ENCODE measurements at regions not wholly inside any gene's neighbourhood (a gene's known extent, or its start where the extent isn't known, plus 50 kb on each side); places are given as distances from the start of the nearest gene placed in this dataset.

- TF ChIP-seq, protein P1, sequence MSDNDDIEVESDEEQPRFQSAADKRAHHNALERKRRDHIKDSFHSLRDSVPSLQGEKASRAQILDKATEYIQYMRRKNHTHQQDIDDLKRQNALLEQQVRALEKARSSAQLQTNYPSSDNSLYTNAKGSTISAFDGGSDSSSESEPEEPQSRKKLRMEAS (IDR thresholded peaks at IDR 0.05) = no peak
- no peak for TF ChIP-seq CEBPB (IDR thresholded peaks at IDR 0.05)
- no peak for TF ChIP-seq RAD21 (IDR thresholded peaks at IDR 0.05; ENCODE audit: low read depth)
- no peak for TF ChIP-seq TCF12 (IDR thresholded peaks at IDR 0.05; ENCODE audit: low read depth)
- no peak for TF ChIP-seq YY1 (IDR thresholded peaks at IDR 0.05; ENCODE audit: low read depth)
- TF ChIP-seq, protein P2, sequence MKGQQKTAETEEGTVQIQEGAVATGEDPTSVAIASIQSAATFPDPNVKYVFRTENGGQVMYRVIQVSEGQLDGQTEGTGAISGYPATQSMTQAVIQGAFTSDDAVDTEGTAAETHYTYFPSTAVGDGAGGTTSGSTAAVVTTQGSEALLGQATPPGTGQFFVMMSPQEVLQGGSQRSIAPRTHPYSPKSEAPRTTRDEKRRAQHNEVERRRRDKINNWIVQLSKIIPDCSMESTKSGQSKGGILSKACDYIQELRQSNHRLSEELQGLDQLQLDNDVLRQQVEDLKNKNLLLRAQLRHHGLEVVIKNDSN (IDR thresholded peaks at IDR 0.05) = no peak
- no peak for TF ChIP-seq EP300 (IDR thresholded peaks at IDR 0.05; ENCODE audit: borderline replicate concordance)
Measured at GRCh38 chr16:17983114-17983513, 353.4 kb downstream of the NPIPA8 start.

DNA sequence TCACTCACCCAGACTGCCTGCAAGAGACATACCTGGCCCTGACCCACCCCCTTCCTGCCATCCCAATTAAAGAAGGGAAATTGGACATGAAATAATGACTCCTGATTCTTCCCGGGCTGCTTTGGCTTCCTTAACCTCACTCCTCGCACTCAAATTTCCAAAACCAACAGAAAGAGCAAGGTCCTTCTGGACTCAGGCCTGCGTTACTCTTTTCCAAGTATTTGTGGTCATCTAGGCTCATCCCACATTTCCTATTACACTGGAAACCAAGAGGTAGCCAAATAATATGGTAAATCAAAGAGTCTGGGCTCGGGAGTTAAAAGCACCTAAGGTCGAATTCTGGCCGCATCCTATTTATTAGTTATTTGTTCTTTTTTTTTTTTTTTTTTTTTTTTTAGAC, 359.3 kb downstream of the NPIPA8 start:
- TF ChIP-seq CEBPB (IDR thresholded peaks at IDR 0.05) (no peak), TEAD4 (IDR thresholded peaks at IDR 0.05) (no peak), CREB1 (IDR thresholded peaks at IDR 0.05; ENCODE audit: low read depth) (no peak)

DNA sequence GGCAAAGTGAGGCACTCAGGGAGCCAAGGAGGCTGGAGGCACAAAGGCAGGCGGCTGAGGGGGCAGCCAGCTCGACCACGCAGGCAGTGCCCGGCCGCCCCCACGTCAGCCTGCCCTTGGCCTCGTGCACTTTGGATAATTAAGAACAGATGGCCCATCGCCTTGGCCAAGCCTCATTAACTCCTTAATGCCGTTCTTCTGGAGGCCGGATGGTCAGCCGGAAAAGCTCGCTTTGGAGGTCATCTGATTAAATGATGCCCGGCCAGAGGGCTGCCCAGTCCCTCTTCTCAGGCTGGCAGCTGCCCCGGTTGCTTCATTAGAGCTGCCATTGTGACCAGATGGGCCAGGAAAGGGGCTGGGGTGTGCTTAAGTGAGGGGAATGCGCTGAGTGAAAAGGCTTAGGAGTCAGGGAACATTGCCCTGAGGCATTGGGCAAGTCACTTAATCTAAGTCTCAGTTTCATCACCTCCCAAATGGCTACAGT, 364.0 kb downstream of the NPIPA8 start:
- TF ChIP-seq YY1 (IDR thresholded peaks at IDR 0.05; ENCODE audit: low read depth) (no peak), FOXM1 (IDR thresholded peaks at IDR 0.05; ENCODE audit: borderline replicate concordance, low read depth) (no peak), RAD21 (IDR thresholded peaks at IDR 0.05; ENCODE audit: low read depth) (no peak), TAF1 (IDR thresholded peaks at IDR 0.05; ENCODE audit: low read depth) (no peak), TEAD4 (IDR thresholded peaks at IDR 0.05) (no peak), EGR1 (IDR thresholded peaks at IDR 0.05) (no peak), NFIC (IDR thresholded peaks at IDR 0.05) (no peak), TCF12 (IDR thresholded peaks at IDR 0.05; ENCODE audit: low read depth) (no peak), CEBPB (IDR thresholded peaks at IDR 0.05) (no peak), EP300 (IDR thresholded peaks at IDR 0.05; ENCODE audit: borderline replicate concordance) (no peak)
- TF ChIP-seq, protein P1 (IDR thresholded peaks at IDR 0.05) = no peak
- TF ChIP-seq, protein P2 (IDR thresholded peaks at IDR 0.05) = no peak

DNA sequence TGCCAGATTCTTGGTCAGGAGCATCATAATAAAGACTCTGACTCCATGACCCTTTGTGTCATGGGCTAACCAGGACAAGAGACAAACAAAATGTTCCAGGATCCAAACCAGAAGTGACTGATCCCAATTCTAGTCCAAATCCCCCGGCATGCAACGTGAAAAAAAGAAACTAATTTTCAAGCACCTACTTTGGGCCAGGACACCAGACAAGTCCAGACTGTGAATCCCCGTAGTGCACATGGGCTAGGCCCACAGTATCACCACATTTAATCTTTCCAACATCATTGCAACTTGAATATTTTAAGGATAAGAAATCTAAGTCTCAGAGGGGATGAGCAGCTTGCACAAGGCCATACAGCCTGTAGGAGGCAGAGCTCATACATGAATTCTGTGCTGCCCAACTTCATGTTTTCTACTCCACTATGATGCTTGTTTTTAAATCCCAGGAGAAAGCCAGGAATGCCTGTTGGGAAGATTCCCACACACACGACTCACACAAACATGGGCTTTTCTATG, 365.7 kb downstream of the NPIPA8 start:
- no peak for TF ChIP-seq TAF1 (IDR thresholded peaks at IDR 0.05; ENCODE audit: low read depth)
- TF ChIP-seq TCF12 (IDR thresholded peaks at IDR 0.05; ENCODE audit: low read depth) = no peak
- TF ChIP-seq CEBPB (IDR thresholded peaks at IDR 0.05) = no peak
- TF ChIP-seq EGR1 (IDR thresholded peaks at IDR 0.05) = no peak

DNA sequence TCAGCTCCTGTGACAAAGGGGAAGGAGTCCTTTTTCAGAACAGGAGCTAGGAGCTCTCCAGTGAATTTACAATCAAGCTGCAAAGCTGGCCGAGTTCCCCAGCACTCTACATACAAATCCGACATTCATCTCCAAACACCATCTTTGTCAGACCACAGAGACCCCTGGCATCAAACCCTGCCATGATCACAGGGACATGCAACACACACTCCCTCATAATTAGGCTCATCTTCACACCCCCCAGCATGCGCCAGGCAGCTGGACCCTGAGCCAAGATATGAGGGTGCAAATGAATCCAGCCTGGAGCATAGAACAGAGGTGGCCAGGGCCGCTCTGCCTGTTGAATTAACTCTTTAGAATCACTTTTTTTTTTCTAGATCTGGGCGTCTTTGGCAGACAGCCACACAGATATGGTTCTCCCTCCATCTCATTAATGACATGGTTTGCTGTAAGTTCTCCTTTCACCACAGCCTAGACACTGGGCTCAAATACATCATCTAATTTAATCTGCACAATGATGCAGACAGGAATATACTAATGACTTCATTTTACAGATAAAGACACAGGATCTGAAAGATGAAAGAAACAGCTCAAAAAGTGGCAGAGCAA, 366.3 kb downstream of the NPIPA8 start:
- TF ChIP-seq TEAD4 (IDR thresholded peaks at IDR 0.05) = no peak
- no peak for TF ChIP-seq REST (IDR thresholded peaks at IDR 0.05; ENCODE audit: low read depth)
- no peak for TF ChIP-seq ZBTB7A (IDR thresholded peaks at IDR 0.05; ENCODE audit: low read depth)

DNA sequence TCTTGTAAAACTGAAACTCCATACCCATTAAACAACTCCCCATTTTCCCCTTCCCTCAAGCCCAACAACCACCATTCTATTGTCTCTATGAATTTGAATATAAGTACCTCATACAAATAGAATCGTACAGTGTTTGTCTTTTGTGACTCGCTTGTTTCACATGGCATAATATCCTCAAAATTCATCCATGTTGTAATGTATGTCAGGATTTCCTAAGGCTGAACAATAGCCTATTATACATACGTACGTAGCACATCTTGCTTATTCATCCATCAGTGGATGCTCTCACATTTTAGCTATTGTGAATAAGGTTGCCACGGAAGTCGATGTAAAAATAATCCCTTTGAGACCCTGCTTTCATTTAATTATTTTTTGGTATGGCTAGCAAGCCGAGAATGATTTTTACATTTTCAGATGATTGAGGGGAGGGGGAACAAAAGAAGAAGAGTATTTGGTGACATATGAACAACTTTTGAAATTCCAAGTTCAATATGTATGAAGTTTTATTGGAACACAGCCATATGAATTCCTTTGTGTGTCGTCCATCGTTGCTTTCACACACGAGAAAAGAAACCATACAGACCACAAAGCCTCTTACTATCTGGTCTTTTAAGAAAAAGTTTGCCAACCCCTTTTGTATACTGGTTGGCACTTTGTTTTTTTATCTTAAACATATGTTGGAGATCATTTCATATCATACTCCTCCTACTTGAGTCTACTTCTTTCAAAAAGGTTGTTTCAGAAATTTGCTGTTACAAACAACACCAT, 371.2 kb downstream of the NPIPA8 start:
- TF ChIP-seq RAD21 (IDR thresholded peaks at IDR 0.05; ENCODE audit: low read depth) (no peak), NFIC (IDR thresholded peaks at IDR 0.05) (no peak)

DNA sequence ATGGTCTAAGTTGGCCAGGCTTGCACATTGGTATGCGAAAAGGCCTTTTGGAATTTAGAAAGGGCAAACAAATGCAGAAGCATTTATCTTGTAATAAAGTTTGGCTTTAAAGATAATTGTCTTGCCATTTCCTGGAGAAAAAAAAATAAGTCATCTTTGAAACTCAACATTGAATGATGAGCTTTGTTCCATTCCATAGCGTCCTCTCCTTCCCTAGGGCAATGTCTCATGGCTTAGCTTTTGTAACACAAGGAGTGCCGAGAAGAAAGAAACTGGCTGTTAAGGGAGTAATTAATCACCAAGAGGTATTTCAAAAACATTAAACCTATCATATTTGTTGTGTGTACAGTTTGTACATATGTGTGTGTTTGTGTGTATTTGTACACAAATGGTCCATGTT, 372.3 kb downstream of the NPIPA8 start:
- TF ChIP-seq TEAD4 (IDR thresholded peaks at IDR 0.05) (no peak), ZBTB7A (IDR thresholded peaks at IDR 0.05; ENCODE audit: low read depth) (no peak), RAD21 (IDR thresholded peaks at IDR 0.05; ENCODE audit: low read depth) (no peak), YY1 (IDR thresholded peaks at IDR 0.05; ENCODE audit: low read depth) (no peak), TAF1 (IDR thresholded peaks at IDR 0.05; ENCODE audit: low read depth) (no peak), REST (IDR thresholded peaks at IDR 0.05; ENCODE audit: low read depth) (no peak), EGR1 (IDR thresholded peaks at IDR 0.05) (no peak), CREB1 (IDR thresholded peaks at IDR 0.05; ENCODE audit: low read depth) (no peak), CEBPB (IDR thresholded peaks at IDR 0.05) (no peak), FOXM1 (IDR thresholded peaks at IDR 0.05; ENCODE audit: borderline replicate concordance, low read depth) (no peak), TCF12 (IDR thresholded peaks at IDR 0.05; ENCODE audit: low read depth) (no peak), EP300 (IDR thresholded peaks at IDR 0.05; ENCODE audit: borderline replicate concordance) (no peak), NFIC (IDR thresholded peaks at IDR 0.05) (no peak)
- TF ChIP-seq, protein P2 (IDR thresholded peaks at IDR 0.05) = no peak
- TF ChIP-seq, protein P1 (IDR thresholded peaks at IDR 0.05) = no peak

All from Ishikawa (cell line).